Neutrophil (primary cell): ENCODE measurements at regions not wholly inside any gene's neighbourhood (a gene's known extent, or its start where the extent isn't known, plus 50 kb on each side); places are given as distances from the start of the nearest gene placed in this dataset.

Experiments
- H3K27ac ChIP-seq: fragments of 200-600 bp; sonication (generic); 2 replicates; pipeline ENCODE4 v1.5.1; 2016; ENCODE audit warnings: mild to moderate bottlenecking, moderate library complexity
- H3K27me3 ChIP-seq: fragments of 200-600 bp; sonication (generic); 2 replicates; pipeline ENCODE4 v1.6.0; 2016; ENCODE audit warnings: mild to moderate bottlenecking
- H3K36me3 ChIP-seq: fragments of 200-600 bp; sonication (generic); 2 replicates; pipeline ENCODE4 v1.5.1; 2017
- H3K4me1 ChIP-seq, 2 experiments: fragments of 200-600 bp in 1 of 2; sonication (generic) in 1 of 2; 1 replicate in 1 of 2; 2 replicates in 1 of 2; pipeline versions ENCODE4 v1.5.1 to v1.6.1; 2013 to 2016; ENCODE audit warnings: low read depth in 1 of 2, low read length in 1 of 2, mild to moderate bottlenecking in 1 of 2, moderate library complexity in 1 of 2; ENCODE audit not compliant: control insufficient read depth in 1 of 2, insufficient read depth in 1 of 2
- H3K4me3 ChIP-seq, 2 experiments: fragments of 200-600 bp in 1 of 2; sonication (generic) in 1 of 2; 1 replicate in 1 of 2; 2 replicates in 1 of 2; pipeline ENCODE4 v1.5.1; 2013 to 2016; ENCODE audit warnings: low read depth in 1 of 2, low read length in 1 of 2, mild to moderate bottlenecking in 1 of 2, moderate library complexity in 1 of 2
- H3K9me3 ChIP-seq: fragments of 200-600 bp; sonication (generic); 2 replicates; pipeline ENCODE4 v1.5.1; 2016
- CTCF ChIP-seq: fragments of 200-600 bp; sonication (generic); IDR thresholded peaks from 2 replicates; pipeline ENCODE4 v1.5.1; 2016; ENCODE audit warnings: antibody characterized with exemption

DNA sequence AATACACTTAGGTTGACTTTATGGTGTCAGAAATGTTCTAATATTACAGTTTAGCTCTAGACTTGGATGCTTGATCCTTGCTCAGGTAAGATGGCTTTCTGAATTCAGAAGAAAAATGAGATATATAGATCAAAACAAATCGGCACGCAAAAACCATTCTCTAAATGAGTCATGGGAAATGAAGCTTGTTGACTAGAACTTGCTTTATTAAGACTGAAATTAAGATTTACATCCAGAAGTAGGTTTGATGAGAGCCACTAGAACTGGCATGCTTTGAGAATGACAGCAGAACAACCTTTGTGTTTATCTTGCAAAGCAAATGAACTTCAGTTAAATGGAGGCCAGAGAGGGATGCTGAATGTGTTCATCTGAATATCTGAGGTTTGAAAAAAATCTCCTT lies 304.9 kb upstream of the KLF3 start:
- H3K36me3 ChIP-seq: no peaks in the 10 kb centered on the region
- TF ChIP-seq CTCF: no peak
- H3K4me3 ChIP-seq: no peak overlapping the region
- no peaks in the 10 kb centered on the region for H3K9me3 ChIP-seq
- no peaks in the 10 kb centered on the region for H3K27me3 ChIP-seq
- no peaks in the 10 kb centered on the region for H3K4me1 ChIP-seq
- H3K27ac ChIP-seq: no peak overlapping the region

DNA sequence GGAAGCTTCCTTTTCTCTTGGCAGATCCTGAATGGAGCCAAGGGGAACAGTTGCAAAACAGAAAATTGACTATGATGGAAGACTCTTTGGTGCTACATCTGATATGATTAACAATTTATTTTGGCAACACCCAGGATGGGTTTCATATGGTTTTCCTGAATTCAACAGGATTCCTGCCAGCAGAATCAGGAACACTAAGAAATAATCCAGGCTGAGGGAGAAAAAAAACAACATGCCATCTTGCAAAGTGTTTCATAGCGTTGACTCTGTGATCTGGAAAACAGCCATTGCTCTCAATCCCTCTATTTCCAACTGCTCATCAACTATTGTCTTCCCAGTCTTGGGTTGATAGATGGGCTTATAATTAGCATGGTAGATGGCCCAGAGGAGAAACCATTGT lies 303.8 kb upstream of the KLF3 start:
- Histone ChIP-seq H3K36me3 (no peaks in the 10 kb centered on the region), H3K9me3 (no peaks in the 10 kb centered on the region), H3K27me3 (no peaks in the 10 kb centered on the region), H3K27ac (no peak overlapping the region), H3K4me3 (no peak overlapping the region), H3K4me1 (no peaks in the 10 kb centered on the region)
- TF ChIP-seq CTCF: no peak

- H3K4me1 ChIP-seq: no peaks in the 10 kb centered on the region
- no peaks in the 10 kb centered on the region for H3K9me3 ChIP-seq
- H3K4me3 ChIP-seq: no peak overlapping the region
- H3K36me3 ChIP-seq: no peaks in the 10 kb centered on the region
- no peak for TF ChIP-seq CTCF
- H3K27me3 ChIP-seq: no peaks in the 10 kb centered on the region
- H3K27ac ChIP-seq: no peak overlapping the region
Observed at GRCh38 chr4:38364383-38364963, 299.5 kb upstream of the KLF3 start.

DNA sequence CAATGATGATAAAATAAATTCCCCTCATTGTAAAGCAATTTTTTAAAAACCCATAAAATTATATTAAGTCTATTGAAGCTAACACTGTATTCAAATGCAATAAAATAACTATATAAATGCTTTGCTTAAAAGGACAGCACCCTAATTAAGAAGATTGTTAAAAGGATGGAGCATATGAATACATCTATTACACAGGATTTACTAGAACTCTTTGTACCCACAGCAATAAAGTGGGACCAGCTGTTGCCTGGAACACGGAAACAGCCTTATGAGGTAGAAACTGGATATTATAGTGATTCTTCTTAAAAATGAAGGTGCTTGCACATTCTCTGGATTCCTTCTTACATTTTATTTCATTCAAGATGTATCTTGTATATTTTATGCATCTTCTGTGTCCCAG lies 298.7 kb upstream of the KLF3 start:
- Histone ChIP-seq H3K36me3 (no peaks in the 10 kb centered on the region), H3K4me1 (no peaks in the 10 kb centered on the region)
- TF ChIP-seq CTCF: no peak

DNA sequence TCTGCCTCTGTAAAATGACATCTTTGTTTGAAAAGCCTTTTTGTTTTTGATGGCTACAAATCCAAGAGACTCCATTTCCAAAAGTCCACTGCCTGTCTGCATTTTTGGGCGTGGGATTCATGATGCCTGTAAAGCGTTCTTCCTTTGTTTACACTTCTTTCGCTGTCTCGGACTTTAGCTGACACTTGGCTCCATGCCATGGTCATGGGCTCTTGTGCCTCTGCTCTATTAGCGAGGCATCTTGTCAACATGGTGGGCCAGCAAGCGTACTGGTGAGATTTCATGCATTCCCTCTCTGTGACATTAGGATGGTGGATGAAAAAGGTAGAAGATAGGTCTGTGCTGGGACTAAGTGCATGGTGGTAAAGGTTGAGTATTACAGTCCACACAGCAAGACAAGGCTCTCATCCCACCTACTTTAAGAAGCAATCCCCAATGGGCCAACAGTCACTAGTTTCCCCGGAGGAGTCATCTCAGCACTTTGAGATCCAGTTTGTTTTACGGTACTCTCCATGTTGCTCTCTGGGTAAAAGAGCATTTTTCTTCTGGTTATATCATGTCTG lies 298.2 kb upstream of the KLF3 start:
- Histone ChIP-seq H3K9me3 (no peaks in the 10 kb centered on the region), H3K36me3 (no peaks in the 10 kb centered on the region), H3K4me1 (no peaks in the 10 kb centered on the region), H3K4me3 (no peak overlapping the region), H3K27ac (no peak overlapping the region), H3K27me3 (no peaks in the 10 kb centered on the region)
- TF ChIP-seq CTCF: no peak

More for the DNA sequence above, 298.7 kb upstream of the KLF3 start:
- H3K9me3 ChIP-seq: no peaks in the 10 kb centered on the region
- H3K4me3 ChIP-seq: no peak overlapping the region
- H3K27me3 ChIP-seq: no peaks in the 10 kb centered on the region
- H3K27ac ChIP-seq: no peak overlapping the region
